ENCODE measurements at regions not wholly inside any gene's neighbourhood (a gene's known extent, or its start where the extent isn't known, plus 50 kb on each side); places are given as distances from the start of the nearest gene placed in this dataset.

DNA sequence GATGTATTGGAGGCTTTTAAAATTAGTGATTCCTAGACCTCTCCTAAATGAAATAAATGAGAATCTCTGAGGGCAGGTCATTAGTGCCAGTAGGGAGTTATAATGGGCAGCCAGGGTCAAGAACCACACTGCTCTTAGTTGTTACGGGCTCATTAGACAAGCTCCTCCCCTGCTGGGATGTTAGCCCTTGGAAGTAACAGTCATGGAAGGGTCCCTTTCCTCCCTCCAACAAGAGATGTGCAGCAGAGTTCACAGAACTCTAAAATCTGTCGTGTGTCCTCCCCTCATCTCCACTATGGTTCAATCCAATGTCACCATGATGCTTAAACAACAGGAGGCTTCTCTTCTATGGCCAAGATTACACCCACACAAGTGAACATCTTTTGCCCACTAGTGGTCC lies 419.5 kb downstream of the INSC start:
- DNase-seq (ENCODE audit: low read depth in 3 of 3, low spot score in 1 of 3), result no peak

DNA sequence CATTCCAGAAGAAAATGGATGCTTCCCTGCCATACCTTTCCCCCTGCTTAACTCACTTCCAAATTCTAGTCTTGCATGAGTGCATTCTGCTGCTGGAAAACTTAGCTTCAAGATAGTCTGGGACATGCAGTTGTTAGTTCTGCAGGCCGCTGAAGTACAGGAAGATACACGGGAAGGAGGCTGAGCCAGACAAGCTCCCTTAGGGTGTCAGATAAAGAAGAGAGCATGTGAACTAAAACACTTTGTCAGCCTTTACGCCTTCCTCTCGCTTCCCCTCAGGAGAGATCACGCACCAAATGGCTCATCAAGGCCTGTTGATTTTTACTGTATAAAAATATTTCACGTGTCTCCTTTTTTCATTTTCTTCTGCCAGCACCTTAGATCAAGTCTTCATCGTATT lies 420.7 kb downstream of the INSC start:
- no peak for DNase-seq (ENCODE audit: low read depth in 3 of 3, low spot score in 1 of 3)

DNA sequence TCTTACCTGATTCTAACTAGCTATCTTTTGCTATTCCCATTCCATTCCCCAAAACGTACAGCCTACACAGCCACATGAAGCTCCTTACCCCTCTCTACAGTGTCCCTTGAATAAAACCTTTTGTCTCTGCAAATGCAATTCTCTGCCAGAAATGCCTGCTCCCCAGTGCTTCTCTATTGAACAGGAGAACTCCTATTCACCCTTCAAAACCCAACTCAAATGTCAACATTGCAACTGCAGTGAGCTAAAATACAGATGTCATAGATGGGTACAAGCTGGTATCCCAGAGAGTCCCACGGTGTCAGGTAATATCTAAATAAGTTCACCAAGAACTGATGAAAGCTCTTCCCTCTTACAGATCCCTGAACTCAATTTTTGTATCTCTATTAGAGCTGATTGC lies 421.7 kb downstream of the INSC start:
- DNase-seq (ENCODE audit: low read depth in 3 of 3, low spot score in 1 of 3), result no peak

DNA sequence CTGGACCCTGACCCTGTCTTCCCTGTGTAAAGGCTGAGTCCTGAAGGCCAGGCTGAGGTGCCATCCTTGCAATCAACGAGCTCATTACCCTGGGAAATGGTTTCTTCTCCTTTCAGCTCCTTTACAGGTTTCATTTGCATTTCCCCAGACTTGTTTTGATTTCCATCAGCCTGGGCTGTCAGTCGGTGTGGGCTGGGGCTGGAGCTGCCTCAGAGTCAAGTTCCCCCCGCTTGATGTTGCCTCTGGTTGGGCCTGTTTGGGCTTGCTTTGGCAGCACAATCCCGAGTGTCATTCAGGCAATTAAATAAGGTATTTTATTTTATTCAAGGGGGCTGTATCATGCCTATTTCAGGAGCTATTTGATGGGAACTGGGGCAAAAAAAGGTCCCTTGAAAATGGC lies 424.9 kb downstream of the INSC start:
- DNase-seq (ENCODE audit: low read depth in 3 of 3, low spot score in 1 of 3), result no peak

DNA sequence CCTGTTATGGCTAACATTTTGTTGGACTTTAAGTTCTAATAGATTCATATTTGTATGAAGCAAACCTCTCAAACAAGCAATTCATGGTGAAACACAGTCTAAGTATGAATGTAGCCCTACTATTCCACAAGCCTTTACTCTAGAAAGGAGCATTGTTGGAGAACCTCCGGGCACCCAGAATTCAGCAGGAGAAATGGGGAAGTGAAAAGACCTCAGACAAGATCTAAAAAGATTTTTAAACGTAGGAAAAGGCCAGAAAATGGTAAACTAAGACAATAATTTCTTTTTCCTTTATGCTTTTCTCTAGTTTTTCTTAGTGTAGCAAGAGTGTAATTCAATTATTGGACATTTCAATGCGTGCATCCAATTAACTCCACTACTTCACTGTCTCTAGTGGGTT lies 426.4 kb downstream of the INSC start:
- no peak for DNase-seq (ENCODE audit: low read depth in 3 of 3, low spot score in 1 of 3)

DNA sequence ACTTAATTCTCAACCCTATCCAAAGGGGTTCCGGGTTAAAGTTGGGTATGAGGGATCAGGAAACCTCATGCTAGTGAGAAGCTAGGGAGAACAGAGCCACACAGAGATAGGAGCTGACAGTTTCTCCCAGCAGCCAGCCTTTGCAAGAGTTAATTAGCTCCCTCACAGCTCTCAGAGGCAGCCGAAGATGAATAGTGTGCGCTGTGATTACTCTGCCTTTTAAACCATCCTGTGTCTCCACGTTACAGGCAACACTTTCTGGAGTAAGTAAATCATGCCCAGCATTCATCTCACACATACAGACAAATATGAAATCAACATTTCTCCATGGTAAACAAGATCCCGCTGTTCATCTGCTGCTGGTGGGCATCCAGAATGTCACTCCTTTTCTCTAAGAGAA lies 429.6 kb downstream of the INSC start:
- no peak for DNase-seq (ENCODE audit: low read depth in 3 of 3, low spot score in 1 of 3)

DNA sequence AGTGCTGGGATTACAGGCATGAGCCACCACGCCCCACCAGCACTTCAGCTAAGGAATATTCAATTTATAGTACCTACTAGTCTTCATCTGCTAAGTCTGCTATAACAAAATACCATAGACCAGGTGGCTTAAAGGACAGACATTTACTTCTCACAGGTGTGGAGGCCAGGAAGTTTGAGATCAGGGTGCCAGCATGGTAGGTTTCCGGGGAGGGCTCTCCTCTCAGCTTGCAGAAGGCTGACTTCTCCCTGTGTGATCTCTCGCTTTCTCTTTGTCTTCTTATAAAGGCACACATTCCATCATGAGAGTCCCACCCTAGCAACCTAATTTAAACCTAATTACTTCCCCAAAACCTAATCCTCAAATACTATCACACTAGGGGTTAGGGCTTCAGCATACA lies 433.0 kb downstream of the INSC start:
- no peak for DNase-seq (ENCODE audit: low read depth in 3 of 3, low spot score in 1 of 3)

DNA sequence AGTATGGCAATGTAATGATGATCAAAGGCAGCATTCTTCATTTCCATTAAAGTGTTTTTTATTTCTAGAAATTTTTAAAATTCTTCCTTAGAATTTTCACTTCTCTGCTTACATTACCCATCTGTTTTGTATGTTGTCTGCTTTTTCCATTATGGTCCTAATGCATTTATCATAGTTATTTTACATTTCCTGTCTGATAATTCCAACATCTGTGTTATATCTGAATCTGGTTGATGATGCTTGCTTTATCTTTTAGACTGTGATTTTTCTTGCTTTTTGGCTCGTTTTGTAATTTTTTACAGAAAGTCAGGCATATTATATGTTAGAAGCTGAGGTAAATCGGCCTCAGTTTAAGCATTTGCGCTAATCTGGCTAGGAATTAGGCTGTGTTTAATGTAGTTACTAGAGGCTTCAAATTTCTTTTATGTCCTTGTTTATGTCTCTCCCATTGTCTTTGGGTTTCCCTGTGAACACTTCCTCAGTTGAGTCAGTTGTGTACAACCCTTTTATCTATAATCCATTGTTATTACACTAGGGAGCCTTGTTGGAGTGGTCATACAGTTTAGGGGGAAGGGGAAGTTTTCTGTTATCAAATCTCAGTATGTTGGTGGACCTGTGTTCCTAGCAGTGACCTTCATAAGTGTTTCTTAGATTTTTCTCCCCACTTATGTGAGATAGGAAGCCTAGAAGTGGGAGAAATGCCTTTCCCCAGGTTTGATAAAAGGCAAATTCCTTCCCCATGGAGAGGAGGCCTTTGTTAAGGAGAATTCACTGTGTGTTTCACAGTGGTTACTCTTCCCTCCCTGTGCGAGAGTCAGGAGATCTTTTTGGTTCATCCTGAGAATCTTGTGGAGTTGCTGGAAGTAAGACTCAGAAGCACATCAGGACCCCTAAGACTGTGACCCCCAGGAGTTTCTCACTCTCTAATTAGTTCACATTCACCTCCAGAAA lies 437.5 kb downstream of the INSC start:
- DNase-seq (ENCODE audit: low read depth in 3 of 3, low spot score in 1 of 3), result no peak

DNA sequence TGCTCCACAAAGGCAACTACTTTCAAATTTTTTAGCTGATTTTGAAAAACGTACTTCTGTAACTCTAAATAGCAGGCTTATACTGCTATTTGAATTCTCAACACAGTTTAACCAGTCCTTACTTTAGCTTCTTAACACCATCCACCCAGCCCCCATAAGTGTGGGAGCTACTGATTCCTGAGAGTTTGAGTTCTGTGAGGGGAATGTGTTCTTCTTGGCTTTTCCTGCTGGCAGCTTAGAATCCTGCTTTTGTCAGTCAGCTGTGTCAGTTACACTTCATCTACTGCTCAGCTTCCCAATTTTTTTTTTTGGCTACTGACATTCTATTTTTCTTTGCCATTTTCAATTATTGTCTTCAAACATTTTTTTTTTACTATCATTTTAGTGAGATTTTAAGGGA lies 440.4 kb downstream of the INSC start:
- DNase-seq (ENCODE audit: low read depth in 3 of 3, low spot score in 1 of 3), result no peak

DNA sequence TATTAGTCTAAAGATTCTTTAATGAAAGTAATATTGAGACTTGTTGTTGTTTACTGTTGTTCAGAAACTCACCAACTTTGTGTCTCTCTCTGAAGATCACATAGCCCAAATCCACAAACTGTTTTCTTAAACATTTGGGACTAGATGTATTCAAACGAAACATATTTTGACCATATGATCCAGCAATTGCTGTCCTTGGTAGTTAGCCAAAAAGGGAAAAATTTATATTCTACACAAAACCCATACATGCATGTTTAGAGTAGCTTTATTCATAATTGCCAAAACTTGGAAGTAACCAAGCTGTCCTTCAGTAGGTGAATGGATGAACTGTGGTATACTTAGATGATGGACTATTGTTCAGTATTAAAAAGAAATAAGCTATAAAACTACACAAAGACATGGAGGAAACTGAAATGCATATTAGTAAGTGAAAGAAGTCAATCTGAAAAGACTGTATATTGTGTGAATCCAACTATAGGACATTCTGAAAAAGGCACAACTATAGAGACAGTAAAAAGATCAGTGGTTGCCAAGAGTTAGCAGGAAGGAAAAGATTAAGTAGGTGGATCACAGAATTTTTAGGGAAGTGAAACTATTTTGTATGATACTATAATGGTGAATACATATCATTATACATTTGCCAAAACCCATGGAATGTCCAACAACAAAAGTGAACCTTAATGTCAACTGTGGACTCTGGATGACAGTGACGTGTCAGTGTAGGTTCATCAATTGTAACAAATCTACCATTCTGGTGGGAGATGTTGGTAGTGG lies 442.9 kb downstream of the INSC start:
- DNase-seq (ENCODE audit: low read depth in 3 of 3, low spot score in 1 of 3), result no peak

DNA sequence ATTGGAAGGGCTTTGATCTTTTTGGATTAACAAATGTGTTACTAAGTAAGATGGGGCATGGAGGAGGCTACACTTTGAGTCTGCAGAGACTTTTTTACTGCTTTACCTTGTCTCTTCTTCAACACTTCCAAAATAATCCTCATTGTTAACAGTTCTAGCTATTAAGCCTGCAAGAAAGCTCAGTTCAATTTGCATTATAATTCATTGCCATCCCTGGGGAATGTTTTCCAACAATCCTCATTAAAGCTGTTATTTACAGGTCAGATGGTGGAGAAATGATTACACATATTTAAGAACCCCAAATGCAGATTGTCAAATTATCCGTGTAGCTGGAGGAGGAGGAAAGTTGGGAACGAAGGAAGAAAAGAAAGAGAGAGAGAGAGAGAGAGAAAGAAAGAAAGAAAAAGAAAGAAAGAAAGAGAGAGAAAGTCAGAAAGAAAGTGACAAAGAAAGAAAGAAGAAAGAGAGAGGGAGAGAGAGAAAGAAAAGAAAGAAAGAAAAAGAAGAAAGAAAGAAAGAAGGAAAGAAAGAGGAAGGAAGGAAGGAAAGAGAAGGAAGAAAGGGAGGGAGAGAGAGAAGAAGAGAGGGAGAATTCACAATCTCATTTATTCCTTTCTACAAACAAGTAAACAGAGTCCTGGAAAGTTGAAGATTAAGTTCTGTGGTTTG lies 443.9 kb downstream of the INSC start:
- DNase-seq (ENCODE audit: low read depth in 3 of 3, low spot score in 1 of 3), result no peak

DNA sequence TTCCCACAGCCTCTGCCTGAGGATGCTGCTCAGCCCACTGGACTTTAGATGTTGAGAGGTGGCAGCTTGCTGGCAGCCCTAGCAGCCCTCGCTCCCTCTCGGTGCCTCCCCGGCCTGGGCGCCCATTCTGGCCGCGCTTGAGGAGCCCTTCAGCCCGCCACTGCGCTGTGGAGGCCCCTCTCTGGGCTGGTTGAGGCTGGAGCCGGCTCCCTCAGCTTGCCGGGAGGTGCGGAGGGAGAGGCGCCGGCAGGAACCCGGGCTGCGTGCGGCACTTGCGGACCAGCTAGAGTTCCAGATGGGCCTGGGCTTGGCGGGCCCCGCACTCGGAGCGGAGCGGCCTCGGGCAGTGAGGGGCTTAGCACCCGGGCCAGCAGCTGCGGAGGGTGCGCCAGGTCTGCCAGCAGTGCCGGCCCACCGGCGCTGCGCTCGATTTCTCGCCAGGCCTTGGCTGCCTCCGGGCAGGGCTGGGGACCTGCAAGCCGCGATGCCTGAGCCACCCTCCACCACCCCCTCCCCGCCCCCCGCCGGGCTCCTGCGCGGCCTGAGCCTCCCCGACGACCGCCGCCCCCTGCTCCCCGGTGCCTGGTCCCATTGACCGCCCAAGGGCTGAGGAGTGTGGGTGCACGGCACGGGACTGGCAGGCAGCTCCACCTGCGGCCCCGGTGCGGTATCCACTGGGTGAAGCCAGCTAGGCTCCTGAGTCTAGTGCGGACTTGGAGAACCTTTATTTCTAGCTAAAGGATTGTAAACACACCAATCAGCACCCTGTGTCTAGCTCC lies 446.2 kb downstream of the INSC start:
- DNase-seq (ENCODE audit: low read depth in 3 of 3, low spot score in 1 of 3), result no peak

DNA sequence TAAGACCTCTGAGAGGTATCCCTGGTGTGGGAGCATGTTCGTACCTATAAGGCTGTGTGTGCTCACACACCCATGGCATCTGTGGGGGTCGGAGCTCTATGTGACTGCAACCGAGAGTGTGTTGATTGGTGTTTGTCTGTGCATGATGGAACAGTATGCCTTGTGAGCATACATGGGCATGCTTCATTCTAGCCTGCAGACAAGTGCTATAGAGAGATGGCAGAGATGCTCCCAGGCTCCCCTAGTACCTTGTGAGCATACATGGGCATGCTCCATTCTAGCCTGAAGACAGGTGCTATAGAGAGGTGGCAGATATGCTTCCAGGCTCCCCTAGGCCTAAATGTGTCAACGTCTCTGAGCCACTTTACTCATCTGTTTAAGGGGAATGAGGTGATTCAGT lies 447.5 kb downstream of the INSC start:
- DNase-seq (ENCODE audit: low read depth in 3 of 3, low spot score in 1 of 3), result no peak

DNA sequence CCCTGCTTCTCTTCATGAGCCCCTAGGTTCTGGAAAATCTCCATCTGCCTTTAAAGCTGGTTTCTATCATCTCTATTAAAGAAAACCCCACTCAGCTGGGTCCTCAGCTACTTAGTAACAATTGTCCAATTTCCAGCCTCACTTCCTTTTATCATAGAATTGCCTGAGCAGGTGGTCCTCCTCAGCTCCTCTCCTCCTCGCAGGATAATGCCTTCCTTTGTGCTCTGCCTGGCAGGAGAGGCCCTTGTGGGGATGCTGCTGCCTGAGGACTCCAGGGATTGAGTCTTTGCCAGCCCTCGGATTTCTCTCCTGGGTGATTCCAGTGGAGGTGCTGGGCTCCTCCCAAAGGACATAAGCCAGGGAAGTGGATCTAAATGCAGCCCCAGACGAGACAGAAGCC lies 448.3 kb downstream of the INSC start:
- no peak for DNase-seq (ENCODE audit: low read depth in 3 of 3, low spot score in 1 of 3)

DNA sequence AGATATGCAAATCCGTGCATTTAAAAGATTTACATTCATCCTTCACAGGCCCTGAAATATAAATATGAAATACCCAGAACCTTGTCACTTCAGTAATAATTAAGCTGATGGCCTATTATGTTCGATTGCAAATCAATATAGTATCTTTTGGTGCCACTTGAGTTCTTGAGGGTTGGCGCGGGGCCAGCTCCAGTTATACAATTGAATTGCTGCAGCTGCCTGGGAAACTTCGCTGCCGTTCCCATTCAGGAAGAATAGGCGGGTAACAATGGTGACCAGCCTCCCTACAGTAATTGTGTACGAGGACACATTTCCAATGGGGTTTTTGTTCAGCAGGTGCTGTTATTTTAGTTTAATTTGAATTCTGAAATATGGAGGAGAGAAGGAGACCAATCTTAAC lies 451.2 kb downstream of the INSC start:
- no peak for DNase-seq (ENCODE audit: low read depth in 3 of 3, low spot score in 1 of 3)

DNA sequence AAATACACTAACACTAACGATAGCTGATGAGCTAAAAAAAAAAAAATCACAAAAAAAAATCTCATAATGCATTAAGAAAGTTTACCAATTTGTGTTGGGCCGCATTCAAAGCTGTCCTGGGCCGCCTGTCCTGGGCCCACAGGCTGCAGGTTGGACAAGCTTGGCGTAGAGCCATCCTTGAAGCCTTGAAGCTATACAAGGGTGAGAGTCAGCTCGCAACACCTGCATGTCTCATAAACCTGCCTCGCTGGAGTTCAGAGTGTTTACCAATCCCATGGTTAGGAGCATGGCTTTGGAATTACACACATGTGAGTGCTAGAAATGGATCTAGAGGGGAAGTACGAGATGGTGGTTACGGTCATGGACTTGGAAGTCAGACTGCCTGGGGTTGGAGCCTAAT lies 453.7 kb downstream of the INSC start:
- DNase-seq (ENCODE audit: low read depth in 3 of 3, low spot score in 1 of 3), result no peak

DNA sequence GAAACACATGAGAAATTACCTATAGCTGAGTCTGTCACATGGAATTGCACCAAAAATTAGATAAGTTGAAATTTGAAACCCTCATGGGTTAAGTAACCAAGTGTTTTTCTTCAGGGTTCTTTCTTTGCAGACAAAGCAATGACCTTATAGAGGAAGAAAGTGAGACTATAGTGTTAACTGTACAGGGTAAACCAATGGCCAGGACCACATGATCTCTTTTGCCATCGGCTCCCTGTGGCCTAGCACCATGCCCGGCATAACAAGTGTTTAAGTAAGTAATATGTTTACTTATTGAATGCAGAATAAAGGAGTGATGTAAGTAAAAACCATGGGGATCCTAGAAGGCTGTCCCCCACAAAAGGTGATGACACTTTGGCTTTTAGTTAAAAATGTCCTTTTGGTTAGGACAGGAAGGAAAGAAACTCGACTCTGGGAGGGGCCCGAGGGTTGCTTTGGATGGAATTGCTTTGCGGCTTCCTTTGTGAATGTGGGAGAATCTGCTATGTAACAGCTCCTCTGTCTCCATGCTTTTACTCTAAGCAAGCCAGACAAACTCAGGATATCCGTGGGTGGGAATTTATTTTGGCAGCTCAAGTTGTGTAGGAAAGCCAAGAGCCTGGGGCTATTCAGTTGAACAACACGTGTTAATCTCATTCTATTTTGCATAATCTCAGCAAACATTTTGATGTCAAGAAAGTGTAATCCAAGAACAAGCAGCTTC lies 454.7 kb downstream of the INSC start:
- DNase-seq (ENCODE audit: low read depth in 3 of 3, low spot score in 1 of 3), result no peak

DNA sequence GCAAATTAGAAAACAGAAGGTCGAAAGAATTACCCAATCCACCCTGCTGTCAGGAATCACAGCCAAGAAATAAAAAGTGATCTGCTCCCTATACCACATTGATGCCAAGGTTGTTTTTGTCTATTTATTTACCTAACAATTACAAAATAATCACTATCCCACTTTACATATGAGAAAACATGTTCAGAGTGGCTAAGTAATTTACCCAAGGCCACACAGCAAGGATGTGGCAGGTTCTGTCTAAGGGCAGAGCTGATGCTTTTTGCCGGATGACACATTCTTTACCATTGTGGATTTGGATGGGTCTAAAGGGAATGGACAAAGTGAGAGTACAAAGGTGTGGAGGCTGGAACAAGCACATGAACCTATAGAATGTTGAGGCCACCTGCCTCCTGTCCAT lies 460.7 kb downstream of the INSC start:
- no peak for DNase-seq (ENCODE audit: low read depth in 3 of 3, low spot score in 1 of 3)

DNA sequence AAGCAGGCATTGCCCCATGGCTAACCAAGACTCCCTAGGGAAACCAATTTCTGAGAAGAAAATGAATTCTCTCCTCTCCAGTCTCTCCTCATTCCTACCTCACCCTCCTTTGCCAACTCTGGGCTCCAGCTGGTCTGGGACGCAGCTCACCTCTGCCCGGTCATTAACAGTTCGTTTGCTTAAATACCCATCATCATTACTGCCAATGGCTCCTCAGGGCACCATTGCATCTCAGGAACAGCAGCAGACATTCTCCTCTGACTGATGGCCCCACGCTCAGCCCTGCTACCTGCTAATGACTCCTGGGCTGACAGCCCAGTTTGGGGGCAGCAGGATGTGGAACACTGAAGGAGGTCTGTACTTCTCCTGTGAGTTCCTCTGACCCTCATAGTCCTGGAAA lies 462.0 kb downstream of the INSC start:
- no peak for DNase-seq (ENCODE audit: low read depth in 3 of 3, low spot score in 1 of 3)

DNA sequence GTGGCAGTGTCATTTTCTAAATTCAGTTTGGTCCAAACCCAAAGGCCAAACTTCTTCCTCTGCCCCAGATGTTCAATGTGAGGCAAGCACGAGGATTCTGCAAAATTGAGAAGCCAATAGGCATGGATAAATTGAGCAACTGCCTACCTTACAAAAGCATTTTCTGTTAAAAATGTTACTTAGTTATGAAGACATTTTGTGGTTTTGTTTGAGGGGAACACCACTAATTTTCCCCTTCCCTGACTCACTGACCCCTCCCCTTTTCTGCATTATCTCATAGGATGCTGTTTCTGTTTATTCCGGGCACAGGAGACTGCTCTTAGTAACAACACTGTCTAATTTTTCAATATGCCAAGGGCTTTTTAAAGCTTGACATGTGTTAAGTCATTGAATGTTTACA lies 462.8 kb downstream of the INSC start:
- no peak for DNase-seq (ENCODE audit: low read depth in 3 of 3, low spot score in 1 of 3)

All from stimulated activated CD4-positive, alpha-beta T cell treated with anti-CD3 and anti-CD28 coated beads, TNF-alpha, amount 100 ng/mL, for 1 hour (primary cell).